HEK293T (cell line): ENCODE measurements at regions not wholly inside any gene's neighbourhood (a gene's known extent, or its start where the extent isn't known, plus 50 kb on each side); places are given as distances from the start of the nearest gene placed in this dataset.

Source experiments
- CTCF ChIA-PET: fragments of 350-600 bp; formaldehyde crosslinking; extraction: SDS; loops from one replicate; lab custom pipeline; 2021; ENCODE audit warnings: antibody characterized with exemption, inconsistent platforms; lab: Yijun Ruan, JAX
- POLR2A ChIA-PET: fragments of 350-600 bp; formaldehyde crosslinking; extraction: SDS; loops from one replicate; lab custom pipeline; 2020; ENCODE audit warnings: antibody characterized with exemption, inconsistent platforms; lab: Yijun Ruan, JAX
- DNase-seq: peaks from one replicate; pipeline ENCODE4 v3.0.0; 2012; ENCODE audit warnings: mixed read lengths; ENCODE audit errors: extremely low spot score
- ARNT ChIP-seq: fragments of 450-650 bp; IDR thresholded peaks from 2 replicates; pipeline ENCODE4 v1.6.1; 2017; ENCODE audit warnings: mild to moderate bottlenecking
- BHLHE40 ChIP-seq: fragments of 450-650 bp; IDR thresholded peaks from 2 replicates; pipeline ENCODE4 v1.6.1; 2016; ENCODE audit warnings: mild to moderate bottlenecking, moderate library complexity, borderline replicate concordance
- CTBP1 ChIP-seq: fragments of 450-650 bp; IDR thresholded peaks from 2 replicates; pipeline ENCODE4 v1.6.1; 2016; ENCODE audit warnings: borderline replicate concordance
- ELF4 ChIP-seq: fragments of 450-650 bp; IDR thresholded peaks from 2 replicates; pipeline ENCODE4 v1.6.1; 2017; ENCODE audit warnings: antibody characterized with exemption
- FOXA1 ChIP-seq: fragments of 450-650 bp; IDR thresholded peaks from 2 replicates; pipeline ENCODE4 v1.6.1; 2016; ENCODE audit warnings: mild to moderate bottlenecking
- FOXK2 ChIP-seq: fragments of 450-650 bp; IDR thresholded peaks from 2 replicates; pipeline ENCODE4 v1.6.1; 2016; ENCODE audit warnings: mild to moderate bottlenecking
- FOXM1 ChIP-seq: fragments of 450-650 bp; IDR thresholded peaks from 2 replicates; pipeline ENCODE4 v1.6.1; 2017; ENCODE audit warnings: mild to moderate bottlenecking, borderline replicate concordance
- HDGF ChIP-seq: fragments of 450-650 bp; IDR thresholded peaks from 2 replicates; pipeline ENCODE4 v1.6.1; 2017; ENCODE audit warnings: antibody characterized with exemption, borderline replicate concordance
- L3MBTL2 ChIP-seq: fragments of 450-650 bp; conservative IDR thresholded peaks from 2 replicates; pipeline ENCODE4 v1.6.1; 2016; ENCODE audit warnings: mild to moderate bottlenecking
- LEF1 ChIP-seq: fragments of 450-650 bp; IDR thresholded peaks from 2 replicates; pipeline ENCODE4 v1.6.1; 2017; ENCODE audit warnings: mild to moderate bottlenecking, borderline replicate concordance
- NFRKB ChIP-seq: fragments of 450-650 bp; IDR thresholded peaks from 2 replicates; pipeline ENCODE4 v1.6.1; 2016; ENCODE audit warnings: mild to moderate bottlenecking, moderate library complexity
- SP1 ChIP-seq: fragments of 450-650 bp; IDR thresholded peaks from 2 replicates; pipeline ENCODE4 v1.6.1; 2017
- SUZ12 ChIP-seq: fragments of 450-650 bp; IDR thresholded peaks from 2 replicates; pipeline ENCODE4 v1.6.1; 2016; ENCODE audit warnings: mild to moderate bottlenecking
- TARDBP ChIP-seq: fragments of 450-650 bp; IDR thresholded peaks from 2 replicates; pipeline ENCODE4 v1.6.1; 2016
- ZNF384 ChIP-seq: fragments of 450-650 bp; IDR thresholded peaks from 2 replicates; pipeline ENCODE4 v1.6.1; 2016
- TF ChIP-seq, protein P1 (sequence below): fragments of 450-650 bp; IDR thresholded peaks from 2 replicates; pipeline ENCODE4 v1.6.1; 2016

DNA sequence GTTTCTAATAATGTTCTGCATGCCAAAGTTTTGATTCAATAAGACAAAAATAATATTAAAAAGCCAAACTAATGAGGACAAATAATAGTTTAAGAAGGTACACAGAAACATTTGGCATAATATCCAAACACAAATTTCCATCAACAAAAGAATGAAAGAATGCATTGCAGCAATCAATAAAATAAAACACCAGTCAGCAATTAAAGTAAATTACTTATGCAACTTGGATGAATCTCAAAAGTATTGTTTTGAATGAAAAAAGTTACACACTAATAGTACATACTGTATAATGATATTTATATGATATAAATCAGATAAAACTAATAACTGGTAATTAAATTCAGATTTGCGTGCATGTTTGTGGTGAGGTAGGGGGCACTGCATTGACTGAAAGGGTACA, 285.5 kb upstream of the PCDH10 start:
- DNase-seq = no peak
- ChIA-PET CTCF (no interaction called here), POLR2A (no interaction called here)
- TF ChIP-seq LEF1 (no peak), ARNT (no peak), TARDBP (no peak), HDGF (no peak), CTBP1 (no peak), SP1 (no peak), FOXK2 (no peak), BHLHE40 (no peak), ZNF384 (no peak), SUZ12 (no peak), NFRKB (no peak), FOXA1 (no peak), L3MBTL2 (no peak), ELF4 (no peak), FOXM1 (no peak)
- TF ChIP-seq, protein P1, sequence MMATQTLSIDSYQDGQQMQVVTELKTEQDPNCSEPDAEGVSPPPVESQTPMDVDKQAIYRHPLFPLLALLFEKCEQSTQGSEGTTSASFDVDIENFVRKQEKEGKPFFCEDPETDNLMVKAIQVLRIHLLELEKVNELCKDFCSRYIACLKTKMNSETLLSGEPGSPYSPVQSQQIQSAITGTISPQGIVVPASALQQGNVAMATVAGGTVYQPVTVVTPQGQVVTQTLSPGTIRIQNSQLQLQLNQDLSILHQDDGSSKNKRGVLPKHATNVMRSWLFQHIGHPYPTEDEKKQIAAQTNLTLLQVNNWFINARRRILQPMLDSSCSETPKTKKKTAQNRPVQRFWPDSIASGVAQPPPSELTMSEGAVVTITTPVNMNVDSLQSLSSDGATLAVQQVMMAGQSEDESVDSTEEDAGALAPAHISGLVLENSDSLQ = no peak

GRCh38 chr4:132865458-132865857, 283.6 kb upstream of the PCDH10 start:
- no peak for DNase-seq
- TF ChIP-seq, protein P1 = no peak
- TF ChIP-seq LEF1 (no peak), BHLHE40 (no peak), ZNF384 (no peak), NFRKB (no peak), SUZ12 (no peak), FOXA1 (no peak), TARDBP (no peak), FOXK2 (no peak), SP1 (no peak), ELF4 (no peak), ARNT (no peak), FOXM1 (no peak), CTBP1 (no peak)
- CTCF ChIA-PET = interaction anchor here (1.0 kb wide), 1 partner anchor 281 kb away, joined by 3 read pairs; no protein-coding TSS in a partner anchor
- POLR2A ChIA-PET = no interaction called here

DNA sequence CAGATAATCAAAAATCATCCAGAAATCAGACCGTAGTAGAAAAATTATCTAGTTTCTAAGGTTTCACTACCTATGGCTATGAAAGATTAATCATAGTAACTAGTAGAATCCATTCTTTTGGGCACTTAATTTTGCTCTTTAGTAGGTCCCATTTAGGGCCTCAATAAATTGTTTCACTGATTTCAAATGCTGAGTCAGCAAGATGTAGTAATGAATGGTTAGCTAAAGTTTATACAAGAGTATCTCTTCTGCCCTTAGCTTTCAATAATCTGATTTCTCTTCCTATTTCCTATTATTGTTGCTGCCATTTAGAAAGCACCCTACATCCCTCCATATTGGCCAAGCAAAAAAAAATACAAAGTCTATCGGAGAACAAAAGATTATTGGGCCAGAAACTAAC, 283.2 kb upstream of the PCDH10 start:
- ChIA-PET POLR2A (no interaction called here), CTCF (interaction anchor here (1.0 kb wide), 1 partner anchor 281 kb away, joined by 3 read pairs; no protein-coding TSS in a partner anchor)
- DNase-seq = no peak
- no peak for TF ChIP-seq FOXK2
- TF ChIP-seq BHLHE40 = no peak

DNA sequence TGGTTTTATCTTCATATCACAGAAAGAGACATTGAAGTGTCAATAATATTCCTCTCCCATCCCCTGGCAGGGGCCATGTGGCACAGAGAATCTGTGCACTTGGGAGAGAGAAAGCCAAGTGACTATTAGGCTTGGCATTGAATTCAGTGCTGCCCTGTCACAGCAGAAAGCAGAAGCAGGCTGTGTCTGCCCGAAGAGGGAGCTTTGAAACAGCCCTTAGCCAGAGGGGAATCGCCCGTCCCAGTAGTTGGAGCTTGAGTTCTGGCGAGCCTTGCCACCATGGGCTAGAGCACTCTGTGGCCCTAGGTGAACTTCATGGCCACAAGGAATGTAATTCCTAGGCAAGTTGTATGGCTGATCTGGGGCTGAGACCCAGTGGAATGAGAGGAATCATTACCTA, 282.5 kb upstream of the PCDH10 start:
- TF ChIP-seq ZNF384 = no peak
- TF ChIP-seq CTBP1 = no peak
- no peak for TF ChIP-seq BHLHE40
- no peak for TF ChIP-seq FOXM1
- TF ChIP-seq SP1 = no peak
- no peak for TF ChIP-seq L3MBTL2
- no peak for TF ChIP-seq ELF4
- no peak for DNase-seq
- ChIA-PET POLR2A (no interaction called here), CTCF (no interaction called here)

GRCh38 chr4:132893787-132894186, 255.3 kb upstream of the PCDH10 start:
- POLR2A ChIA-PET = no interaction called here
- TF ChIP-seq ARNT (no peak), FOXM1 (no peak), SP1 (no peak), ZNF384 (no peak), CTBP1 (no peak), LEF1 (no peak), HDGF (no peak), SUZ12 (no peak), L3MBTL2 (no peak), FOXK2 (no peak), ELF4 (no peak), TARDBP (no peak), NFRKB (no peak), FOXA1 (no peak), BHLHE40 (no peak)
- TF ChIP-seq, protein P1 = no peak
- CTCF ChIA-PET = no interaction called here
- DNase-seq = no peak

GRCh38 chr4:132901224-132901623, 247.9 kb upstream of the PCDH10 start:
- TF ChIP-seq LEF1 = no peak
- no peak for TF ChIP-seq ARNT
- TF ChIP-seq SP1 = no peak
- TF ChIP-seq, protein P1 = no peak
- CTCF ChIA-PET = no interaction called here
- DNase-seq = no peak
- POLR2A ChIA-PET = no interaction called here
